ENCODE measurements at regions not wholly inside any gene's neighbourhood (a gene's known extent, or its start where the extent isn't known, plus 50 kb on each side); places are given as distances from the start of the nearest gene placed in this dataset.
"Not testable (repeated sequence)": the region's sequence is repeated elsewhere in the genome, so short reads cannot be mapped to it uniquely, and the experiment has no call there.

DNA sequence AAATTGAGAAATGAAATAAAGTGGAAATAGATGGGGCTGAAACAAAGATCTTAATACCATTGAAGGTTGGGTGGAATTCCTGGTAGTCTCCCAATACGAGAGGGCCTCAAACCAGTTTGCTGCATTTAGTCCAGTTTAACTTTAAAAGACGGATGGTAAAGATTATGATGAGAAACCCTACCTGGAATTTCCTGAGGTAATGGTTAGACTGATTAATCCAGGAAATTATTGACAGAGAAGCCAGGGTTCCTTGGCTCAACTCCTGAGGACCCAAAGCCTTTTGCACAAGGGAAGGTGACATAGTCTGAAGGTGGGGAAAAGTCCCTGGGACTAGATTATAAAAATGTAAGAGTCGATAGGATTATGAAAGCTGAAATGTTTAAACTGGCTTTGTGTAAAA lies 133.2 kb upstream of the SLITRK5 start:
- DNase-seq (ENCODE audit: low read depth) = no peak

DNA sequence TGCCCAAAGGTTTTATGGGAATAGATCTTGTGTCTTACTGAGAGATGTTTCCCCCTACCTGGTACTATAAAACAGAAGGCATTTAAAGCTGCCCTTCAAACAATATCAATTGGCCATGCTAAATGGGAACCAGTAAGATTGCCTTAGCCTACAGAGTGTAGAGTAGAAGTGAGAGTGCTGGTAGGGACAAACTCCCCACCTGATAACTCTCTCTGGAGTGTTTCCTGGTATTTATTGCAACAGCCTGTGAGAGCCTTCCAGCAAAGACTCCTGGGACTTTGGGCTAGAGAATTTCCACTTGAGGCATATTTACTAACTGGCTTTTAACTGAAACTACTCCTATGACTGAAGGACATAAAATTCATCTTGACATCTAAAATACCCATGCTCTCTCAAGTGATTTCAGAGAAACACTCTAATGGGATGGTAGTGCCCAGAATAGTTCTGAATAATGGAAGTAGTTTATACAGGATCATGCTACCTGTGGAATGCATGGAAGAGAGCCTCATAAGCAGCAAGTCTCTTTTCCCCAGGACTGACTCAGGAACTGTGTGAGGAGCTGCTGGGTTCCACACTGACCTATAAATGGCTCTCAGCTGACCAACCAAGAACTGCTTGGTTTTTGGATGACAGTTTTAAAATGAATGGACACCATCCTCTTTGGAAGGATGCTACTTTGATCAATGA lies 132.7 kb upstream of the SLITRK5 start:
- no peak for DNase-seq (ENCODE audit: low read depth)

DNA sequence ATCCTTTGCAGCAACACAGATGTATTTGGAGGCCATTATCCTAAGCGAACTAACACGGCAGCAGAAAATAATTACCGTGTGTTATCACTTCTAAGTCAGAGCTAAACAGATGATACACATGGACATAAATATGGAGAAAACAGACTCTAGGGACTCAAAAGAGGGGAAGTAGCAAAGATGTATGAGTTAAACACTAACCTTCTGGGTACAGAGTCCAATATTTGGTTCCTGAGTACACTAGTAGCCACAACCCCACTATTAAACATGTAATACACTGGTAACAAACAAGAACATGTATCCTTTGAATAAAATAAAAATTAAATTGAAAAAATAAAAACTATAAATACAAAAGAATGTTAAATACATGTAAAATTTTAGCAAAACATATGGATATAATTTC lies 118.0 kb upstream of the SLITRK5 start:
- DNase-seq (ENCODE audit: low read depth) = no peak

DNA sequence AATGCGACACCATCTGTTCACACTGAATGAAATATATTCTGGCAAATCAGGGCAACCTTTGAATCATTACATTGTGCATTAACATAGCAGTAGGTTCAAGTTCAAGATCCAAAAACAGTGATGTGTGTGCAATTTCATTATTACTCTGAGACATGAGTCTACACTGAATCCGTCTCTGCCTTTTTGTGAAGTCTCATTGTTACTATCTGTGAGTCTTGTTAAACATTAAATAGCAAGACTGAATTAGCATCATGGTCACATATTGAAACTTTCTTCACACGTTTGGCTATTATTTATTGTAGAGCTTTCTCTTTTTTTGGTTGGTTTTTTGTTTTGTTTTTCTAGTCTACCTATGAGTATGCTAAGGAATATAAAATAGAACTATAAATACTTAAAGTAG lies 117.1 kb upstream of the SLITRK5 start:
- DNase-seq (ENCODE audit: low read depth) = no peak

DNA sequence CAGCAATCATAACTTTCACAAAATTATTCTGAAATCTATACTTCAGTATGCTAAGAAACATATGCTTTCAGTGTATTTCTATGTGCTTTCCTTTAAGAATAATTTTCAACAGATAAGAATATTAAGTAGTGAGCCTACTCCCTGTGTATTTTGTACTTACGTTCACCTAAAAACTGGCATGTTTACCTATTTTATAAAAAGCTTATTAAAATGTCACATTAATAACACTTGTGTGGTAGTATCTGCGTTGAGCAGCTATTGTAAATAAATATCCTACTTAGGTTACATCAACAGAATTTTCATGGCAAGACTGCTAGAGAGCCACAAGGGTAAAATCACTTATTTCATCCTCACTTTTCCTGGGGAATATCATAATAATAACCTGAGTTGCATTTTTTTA lies 113.4 kb upstream of the SLITRK5 start:
- no peak for DNase-seq (ENCODE audit: low read depth)

DNA sequence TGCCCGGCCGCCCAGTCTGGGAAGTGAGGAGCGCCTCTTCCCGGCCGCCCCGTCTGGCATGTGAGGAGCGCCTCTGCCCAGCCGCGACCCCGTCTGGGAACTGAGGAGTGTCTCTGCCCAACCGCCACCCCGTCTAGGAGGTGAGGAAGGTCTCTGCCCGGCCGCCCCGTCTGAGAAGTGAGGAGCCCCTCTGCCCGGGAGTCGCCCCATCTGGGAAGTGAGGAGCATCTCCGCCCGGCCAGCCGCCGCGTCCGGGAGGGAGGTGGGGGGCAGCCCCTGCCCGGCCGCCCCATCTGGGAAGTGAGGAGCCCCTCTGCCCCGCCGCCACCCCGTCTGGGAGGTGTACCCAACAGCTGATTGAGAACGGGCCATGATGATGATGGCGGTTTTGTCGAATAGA lies 109.6 kb upstream of the SLITRK5 start:
- not testable (repeated sequence) for DNase-seq (ENCODE audit: low read depth)

DNA sequence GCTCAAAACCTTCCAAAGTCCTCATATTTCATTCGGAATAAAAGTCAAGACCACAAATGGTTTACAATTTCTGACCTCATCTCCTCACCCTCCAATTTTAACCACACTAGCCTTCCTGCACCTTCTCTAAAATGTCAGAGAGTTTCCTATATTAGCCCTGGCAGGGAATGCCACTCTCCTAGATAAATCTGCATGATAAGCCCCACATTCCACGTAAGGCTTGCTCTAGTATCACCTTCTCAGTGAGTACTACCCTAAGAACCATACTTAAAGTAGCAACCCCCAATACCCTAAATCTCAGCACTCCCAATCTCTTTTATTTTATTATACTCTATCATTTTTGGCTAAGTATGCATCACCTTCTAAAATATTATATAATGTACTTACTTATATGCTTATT lies 100.5 kb upstream of the SLITRK5 start:
- no peak for DNase-seq (ENCODE audit: low read depth)

GRCh38 chr13:87582399-87582798 lies 88.8 kb upstream of the SLITRK5 start:
- no peak for DNase-seq (ENCODE audit: low read depth)

GRCh38 chr13:87590518-87590917 lies 80.7 kb upstream of the SLITRK5 start:
- DNase-seq (ENCODE audit: low read depth) = no peak

GRCh38 chr13:87604437-87604836 lies 66.7 kb upstream of the SLITRK5 start:
- DNase-seq (ENCODE audit: low read depth) = not testable (repeated sequence)

DNA sequence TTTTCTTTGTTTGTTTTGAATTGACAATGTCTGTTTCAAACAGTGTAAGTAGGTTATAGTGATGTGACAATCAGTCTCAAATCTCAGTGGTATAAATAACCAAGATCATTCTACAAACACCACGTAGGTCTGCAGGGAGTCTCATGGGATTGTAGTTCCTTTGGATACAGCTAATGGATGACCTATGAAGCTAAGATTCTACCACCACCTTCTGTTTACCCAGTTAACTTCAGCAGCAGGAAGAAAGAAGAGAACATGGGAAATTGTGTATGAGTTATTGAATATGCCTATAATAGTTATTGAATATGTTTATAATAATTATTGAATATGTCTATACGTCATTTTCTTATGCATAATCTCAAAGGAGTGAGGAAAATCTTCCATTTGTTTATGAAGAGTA lies 63.9 kb upstream of the SLITRK5 start:
- DNase-seq (ENCODE audit: low read depth) = no peak

- DNase-seq (ENCODE audit: low read depth) = no peak
These were observed 56.9 kb upstream of the SLITRK5 start for GRCh38 chr13:87614276-87614675.

Measured in amniotic epithelial cell (primary cell).